ENCODE measurements at regions not wholly inside any gene's neighbourhood (a gene's known extent, or its start where the extent isn't known, plus 50 kb on each side); places are given as distances from the start of the nearest gene placed in this dataset.
"Not testable (repeated sequence)": the region's sequence is repeated elsewhere in the genome, so short reads cannot be mapped to it uniquely, and the experiment has no call there.

DNA sequence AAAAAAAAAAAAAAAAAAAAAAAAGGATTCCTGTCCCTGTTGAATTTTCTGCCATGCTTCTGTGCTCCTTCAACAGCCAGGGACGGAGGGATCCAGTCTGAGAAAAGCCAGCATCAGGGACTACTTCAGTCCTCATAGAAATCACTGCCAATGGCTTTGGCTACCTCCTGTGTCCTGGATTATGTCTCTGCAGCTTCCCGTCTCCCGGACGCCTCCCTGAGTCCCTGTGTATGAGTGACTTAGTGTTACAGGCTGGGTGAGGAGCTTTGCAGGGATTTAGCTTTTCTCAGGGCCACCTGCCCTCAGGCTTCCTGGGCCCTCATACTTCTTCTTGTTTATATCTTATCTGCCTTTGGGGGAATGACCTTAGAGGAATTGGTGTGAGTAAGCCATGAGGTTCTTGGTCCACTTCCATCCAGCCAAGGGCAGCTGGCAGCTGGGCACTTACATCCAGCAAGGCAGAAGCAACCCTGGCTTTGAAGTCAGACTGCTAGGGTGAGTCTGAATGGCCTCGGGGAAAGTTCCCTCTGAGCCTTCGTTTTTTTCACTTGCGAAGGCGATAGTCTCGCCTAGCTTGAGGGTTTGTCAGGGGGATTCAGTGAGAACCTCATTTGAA is 83.6 kb upstream of the CRYM start:
- DNase-seq: not testable (repeated sequence)

DNA sequence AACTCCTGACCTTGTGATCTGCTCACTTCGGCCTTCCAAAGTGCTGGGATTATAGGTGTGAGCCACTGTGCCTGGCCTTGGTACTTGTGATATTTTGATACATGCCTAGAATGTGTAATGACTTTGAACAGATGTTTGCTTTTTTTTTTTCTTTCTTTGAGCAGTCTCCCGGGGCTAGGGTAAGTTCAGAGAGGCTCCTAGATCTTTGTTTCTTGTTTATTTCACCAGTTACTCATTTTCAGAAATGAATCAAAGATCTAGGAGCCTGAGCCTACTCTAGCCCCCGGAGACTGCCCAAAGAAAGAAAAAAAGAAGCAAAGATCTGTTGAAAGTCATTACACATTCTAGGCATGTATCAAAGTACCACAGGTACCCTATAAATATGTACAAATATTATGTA is 83.0 kb upstream of the CRYM start:
- not testable (repeated sequence) for DNase-seq

DNA sequence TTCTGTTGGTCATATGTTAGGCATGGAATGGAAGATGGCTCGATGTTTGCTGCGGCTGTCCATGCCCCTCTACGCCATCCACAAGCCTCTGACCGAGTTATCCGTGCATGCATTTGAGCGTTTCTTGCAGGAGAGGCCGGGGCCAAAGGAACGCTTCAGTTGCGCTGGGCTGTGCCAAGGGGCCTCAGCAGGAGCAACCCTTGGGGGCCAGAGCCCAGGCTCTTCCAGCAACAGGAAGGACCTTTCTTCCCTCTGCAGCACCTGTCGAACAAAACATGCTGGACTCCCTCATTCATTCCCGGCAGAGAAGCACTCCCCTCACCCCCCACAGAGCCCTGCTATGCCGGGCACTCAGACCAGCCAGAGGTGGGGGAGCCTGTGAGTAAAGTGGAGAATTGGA is 81.4 kb upstream of the CRYM start:
- not testable (repeated sequence) for DNase-seq

DNA sequence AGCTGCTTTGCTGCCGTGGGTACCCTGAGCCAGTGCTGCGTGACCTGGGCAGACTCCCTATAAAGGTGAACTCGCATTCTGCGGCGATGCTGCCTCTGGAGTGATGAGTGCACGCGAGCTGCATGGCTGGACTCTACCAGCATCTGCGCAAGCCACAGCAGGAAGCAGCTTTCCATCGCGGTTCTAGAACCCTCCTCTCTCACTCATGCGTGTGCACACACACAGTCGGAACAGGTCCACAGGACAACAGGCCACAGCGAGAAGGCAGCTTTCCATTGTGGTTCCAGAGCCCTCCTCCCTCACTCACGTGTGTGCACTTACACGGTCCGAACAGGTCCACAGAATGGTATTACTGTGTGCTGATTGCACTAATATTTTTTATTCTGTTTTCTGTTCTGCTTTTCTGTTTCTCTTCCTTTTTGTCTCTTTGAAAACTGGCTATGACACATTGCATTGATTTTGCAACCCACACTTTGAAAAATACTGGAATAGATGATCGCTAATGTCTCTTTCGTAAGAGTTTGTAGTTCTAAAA is 80.2 kb upstream of the CRYM start:
- DNase-seq: not testable (repeated sequence)

DNA sequence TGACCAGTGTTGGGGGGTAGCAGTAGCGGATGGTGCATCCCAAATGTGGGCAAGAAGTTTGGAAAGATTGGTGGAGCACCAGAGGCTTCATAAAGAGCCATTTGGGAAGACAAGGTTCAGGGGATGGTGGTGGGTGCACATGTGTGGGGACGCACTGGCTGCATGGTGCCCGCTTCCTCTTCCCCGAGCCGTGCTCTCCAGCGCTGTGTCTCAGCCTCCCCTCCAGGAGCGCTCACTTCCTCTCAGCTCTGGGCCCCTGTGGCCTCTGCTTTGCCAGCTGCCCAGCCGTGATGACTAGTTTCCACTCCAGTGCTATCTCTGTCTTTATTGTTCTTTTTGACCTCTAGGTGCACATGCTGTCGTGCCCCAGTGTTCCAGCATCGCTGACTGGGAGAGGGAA is 78.2 kb upstream of the CRYM start:
- DNase-seq: not testable (repeated sequence)

DNA sequence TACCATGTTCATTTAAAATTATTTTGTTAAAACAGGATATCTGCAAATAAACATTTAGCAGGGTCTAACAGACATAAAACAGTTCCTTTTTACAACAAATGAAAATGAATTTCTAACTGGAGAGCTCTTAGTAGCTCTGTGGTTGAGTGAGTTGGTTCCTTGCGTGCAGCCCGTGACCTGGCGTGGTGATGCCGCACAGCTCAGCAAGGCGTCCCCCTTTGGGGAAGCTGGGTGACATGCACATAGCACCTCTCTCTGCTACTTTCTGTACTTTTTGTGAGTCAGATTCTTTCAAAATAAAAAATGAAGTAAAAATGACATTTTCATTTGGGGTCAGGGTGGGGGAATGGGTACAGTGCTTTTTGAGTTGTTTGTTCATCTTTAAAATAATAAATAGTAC is 73.3 kb upstream of the CRYM start:
- not testable (repeated sequence) for DNase-seq

DNA sequence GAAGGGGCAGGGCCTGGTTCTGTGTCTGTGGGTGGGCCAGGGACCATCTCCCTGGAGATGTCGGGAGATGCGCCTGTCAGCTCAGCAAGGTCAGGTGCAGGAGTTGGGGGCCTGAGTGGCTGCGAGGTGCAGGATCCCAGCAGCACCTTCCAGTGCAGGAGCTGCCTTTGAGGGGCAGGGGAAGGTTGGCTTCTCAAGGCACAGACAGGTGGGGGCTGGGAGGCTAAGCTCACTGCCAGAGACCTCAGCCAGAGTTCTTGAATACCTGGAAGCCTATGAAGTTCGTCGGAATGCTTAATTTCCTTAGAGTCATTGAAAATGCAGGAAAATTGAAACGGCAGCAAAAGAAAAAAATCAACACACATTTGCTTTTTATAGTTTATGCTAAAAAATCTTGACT is 72.8 kb upstream of the CRYM start:
- not testable (repeated sequence) for DNase-seq

DNA sequence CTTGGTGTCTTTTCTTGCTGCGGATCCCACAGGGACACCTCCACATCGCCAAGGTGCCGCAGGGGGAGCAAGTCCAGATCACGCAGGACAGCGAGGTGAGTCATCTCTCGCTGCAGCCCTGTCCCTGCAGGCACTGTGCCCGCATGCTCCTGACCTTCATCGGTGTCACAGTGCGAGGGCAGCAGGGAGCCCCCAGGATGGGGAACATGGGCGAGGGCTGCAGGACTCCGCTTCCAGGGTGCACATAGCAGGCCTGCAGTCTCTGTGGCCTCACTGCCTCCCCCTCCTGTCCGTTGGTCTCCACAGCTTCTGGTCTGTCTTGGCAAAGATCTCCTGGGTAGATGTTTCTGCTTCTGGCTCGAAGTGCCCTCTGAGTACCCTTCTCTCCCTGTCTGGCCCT is 71.2 kb upstream of the CRYM start:
- not testable (repeated sequence) for DNase-seq

DNA sequence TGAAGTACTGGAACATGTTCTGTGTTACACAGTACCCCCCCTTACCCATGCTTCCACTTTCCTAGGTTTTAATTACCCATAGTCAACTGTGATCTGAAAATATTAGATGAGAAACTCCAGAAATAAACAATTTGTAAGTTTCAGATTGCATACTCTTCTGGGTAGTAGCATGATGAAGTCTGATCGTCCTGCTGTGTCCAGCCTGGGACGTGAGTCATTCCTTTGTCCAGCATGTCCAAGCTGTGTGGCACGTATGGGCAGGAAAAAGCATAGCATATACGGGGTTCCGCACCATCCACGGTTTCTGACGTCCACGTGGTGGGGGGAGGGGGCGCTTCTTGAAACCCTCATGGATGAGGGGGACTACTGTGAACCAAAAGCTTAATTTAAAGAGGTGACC is 70.7 kb upstream of the CRYM start:
- not testable (repeated sequence) for DNase-seq

DNA sequence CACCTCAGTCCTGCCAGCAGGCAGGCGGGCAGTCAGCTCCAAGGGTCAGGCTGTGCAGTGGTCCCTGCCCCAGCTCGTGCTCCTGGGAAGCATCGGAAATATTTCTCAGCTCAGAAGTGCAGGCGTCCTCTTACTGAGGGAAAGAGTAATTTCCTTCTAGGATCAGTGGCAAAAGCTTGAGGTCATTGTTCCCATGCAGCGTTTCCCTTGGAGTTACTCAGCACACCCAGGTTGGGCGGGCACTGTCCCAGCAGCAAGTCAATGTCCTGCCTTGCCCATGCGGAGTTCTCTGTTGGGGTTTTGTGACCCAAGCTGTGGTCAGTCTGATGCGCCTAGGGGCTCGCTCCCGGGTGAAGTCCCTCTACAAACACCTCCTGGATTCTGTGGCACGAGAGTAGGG is 69.4 kb upstream of the CRYM start:
- not testable (repeated sequence) for DNase-seq

DNA sequence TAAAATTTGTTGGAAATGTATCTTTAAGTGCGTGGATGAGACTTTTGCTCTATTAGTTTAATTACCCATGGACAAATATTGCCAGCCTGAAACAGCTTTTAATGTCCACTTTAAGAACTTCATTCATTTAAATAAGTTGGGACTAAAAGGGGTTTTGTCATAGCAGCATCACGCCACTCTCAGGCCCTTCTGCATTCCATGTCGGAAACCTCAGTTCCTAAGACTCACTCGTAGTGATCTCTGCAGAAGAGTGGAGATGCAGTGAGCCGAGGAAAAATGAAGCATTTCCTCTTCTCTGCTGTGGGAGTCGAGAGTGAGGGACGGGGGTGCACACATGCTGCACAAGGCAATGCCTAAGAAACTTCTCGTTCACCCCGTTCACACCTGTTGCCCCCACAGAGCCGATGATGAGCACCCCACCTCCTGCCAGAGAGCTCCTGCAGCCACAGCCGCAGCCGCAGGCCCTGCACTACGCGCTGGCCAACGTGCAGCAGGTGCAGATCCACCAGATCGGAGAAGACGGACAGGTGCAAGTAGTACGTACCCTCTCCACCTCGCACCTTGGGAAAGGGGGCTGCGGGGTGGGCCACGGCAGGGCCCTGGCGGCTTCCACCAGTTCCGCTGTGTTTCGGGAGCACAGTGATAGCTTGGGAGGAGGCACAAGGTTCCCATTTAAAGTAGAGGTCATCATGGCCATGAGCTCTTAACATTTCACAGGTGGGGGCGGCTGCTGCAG is 68.8 kb upstream of the CRYM start:
- DNase-seq: not testable (repeated sequence)

DNA sequence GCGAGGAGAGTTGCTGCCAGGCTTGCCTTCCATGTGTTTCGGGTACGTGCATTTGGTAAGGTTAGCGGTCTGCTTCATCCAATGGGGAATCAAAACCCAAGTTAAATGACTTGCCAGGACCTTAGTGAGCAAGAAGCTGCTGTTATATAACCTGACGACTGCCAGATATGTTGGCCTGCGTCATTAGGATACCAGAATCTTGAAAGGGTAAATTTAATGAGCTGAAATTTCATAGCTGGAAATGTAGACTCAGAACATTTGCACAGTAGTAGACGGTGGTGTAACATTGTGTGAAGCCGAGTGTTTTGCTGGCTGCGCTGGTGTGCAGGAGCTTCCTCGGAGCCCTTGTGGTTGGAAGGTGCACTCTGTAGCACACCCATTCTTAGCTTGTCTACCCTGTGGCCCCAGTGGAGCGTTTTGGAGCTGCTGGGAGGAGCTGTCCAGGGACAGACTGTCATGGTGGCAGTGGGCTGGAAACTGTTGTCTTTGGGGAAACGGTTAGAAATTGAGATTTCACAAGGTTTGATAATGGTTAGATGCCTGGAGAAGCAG is 66.3 kb upstream of the CRYM start:
- DNase-seq: not testable (repeated sequence)

DNA sequence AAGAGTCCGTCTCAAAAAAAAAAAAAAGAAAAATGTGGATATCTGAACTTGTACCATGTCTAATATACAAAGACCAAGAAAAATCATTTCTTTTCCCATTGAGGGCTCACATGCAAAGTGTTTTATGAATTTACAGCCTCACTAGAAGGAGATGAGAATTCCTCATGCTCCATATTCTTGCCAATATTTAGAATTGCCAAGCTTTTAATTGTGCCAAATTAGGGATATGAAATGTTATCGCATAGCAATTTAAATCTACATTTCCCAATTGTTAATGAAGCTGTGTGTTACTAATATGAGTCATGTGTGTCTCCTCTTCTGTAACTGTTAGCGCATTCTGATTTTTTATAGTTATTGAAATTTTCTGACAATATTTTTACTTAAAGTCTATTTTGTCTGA is 63.0 kb upstream of the CRYM start:
- no peak for DNase-seq

DNA sequence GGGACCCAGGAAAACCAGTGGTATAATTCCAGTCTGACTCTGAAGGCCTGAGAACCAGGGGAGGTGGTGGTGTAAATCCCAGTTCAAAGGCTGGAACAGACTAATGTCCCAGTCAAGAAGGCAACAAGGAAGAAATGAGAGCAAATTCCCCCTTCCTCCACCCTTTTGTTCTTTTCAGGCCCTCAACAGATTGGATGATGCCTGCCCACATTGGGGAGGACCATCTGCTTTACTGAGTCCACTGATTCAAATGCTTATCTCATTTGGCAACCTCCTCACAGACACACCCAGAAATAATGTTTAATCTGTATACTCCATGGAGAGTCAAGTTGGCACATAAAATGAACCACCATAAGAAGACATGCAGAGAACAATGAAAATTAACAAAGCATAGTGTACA is 61.9 kb upstream of the CRYM start:
- DNase-seq: no peak

DNA sequence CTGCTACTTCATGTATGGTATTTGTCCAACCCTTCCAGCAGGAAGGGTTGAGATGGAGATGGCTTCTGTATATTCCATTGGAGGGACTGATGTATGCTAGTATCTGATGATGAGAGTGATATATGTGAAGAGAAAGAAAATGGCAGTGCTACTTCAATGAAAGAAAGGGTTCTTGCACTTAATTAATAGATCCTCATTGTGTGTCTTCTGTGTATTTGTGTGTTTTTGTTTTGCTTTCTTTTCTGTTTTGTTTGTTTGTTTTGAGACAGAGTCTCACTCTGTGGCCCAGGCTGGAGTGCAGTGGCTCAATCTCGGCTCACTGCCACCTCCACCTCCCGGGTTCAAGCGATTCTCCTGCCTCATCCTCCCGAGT is 61.2 kb upstream of the CRYM start:
- no peak for DNase-seq

DNA sequence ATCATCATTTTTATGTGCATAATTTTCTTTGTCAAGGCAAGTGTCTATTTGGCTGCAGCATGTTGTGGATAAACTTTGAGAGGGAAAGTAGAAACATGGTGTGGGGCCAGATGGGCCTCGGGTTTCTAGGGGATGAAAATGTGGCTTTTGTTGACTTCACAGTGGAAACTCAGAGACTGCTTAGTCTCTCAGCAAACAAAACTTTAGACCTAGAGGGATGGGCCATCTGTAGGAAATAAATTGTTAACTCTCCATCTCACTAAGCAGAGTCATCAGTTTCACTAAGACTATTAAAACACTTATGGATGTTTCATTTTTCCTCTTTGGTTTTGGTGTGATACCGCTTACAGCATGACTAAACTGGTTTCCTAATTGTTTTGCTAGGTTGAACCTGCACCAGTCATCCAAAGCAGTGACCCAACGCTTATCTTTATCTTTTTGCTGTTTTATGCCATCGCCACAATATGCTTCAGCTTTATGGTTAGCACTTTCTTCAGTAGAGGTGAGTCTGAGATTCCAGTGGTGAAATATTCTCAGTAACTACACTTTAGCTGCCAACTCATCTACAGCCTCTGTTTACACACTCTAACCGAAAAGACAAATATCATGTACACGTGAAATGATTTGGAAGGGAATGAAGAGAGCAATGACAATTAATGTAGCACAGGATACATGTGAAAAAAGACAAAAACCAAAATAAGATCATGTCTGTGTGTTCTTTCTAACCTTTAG is 60.6 kb upstream of the CRYM start:
- no peak for DNase-seq

DNA sequence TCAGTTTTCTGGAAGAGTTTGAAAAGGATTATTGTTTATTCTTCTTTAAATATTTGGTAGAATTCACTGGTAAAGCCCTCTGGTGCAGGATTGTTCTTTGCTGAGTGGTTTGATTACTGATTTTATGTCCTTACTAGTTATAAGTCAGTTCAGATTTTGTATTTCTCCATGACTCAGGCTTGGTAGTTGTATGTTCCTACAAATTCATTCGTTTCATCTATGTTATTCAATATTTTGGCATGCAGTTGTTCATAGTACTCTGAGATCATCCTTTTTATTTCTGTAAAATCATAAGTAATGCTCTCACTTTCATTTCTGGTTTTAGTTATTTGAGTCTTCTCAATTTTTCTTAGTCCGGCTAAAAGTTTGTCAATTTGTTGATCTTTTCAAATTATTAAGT is 58.1 kb upstream of the CRYM start:
- DNase-seq: no peak

DNA sequence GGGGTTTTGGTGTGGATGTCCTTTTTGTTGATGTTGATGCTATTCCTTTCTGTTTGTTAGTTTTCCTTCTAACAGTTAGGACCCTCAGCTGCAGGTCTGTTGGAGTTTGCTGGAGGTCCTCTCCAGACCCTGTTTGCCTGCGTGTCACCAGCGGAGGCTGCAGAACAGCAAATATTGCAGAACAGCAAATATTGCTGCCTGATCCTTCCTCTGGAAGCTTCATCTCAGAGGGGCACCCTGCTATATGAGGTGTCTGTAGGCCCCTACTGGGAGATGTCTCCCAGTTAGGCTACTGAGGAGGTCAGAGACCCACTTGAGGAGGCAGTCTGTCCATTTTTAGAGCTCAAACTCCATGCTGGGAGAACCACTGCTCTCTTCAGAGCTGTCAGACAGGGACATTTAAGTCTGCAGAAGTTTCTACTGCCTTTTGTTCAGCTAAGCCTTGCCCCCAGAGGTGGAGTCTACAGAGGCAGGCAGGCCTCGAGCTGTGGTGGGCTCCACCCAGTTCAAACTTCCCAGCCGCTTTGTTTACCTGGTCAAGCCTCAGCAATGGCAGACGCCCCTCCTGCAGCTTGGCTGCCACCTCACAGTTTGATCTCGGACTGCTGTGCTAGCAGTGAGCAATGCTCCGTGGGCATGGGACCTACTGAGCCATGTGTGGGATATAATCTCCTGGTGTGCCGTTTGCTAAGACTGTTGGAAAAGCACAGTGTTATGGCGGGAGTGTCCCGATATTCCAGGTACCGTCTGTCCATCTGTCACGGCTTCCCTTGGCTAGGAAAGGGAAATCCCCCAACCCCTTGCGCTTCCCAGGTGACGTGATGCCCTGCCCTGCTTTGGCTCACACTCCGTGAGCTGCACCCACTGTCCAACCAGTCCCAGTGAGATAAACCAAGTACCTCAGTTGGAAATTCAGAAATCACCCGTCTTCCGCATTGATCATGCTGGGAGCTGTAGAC is 56.4 kb upstream of the CRYM start:
- DNase-seq: not testable (repeated sequence)

DNA sequence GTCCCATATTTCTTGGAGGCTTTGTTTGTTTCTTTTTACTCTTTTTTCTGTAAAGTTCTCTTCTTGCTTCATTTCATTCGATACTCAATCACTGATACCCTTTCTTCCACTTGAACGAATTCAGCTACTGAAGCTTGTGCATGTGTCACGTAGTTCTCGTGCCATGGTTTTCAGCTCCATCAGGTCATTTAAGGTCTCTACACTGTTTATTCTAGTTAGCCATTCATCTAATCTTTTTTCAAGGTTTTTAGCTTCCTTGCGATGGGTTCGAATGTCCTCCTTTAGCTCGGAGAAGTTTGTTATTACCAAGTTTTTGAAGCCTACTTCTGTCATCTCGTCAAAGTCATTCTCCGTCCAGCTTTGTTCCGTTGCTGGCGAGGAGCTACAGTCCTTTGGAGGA is 55.6 kb upstream of the CRYM start:
- DNase-seq: not testable (repeated sequence)

Data from NCI-H2081 (cell line).